H9 (cell line): ENCODE measurements at regions not wholly inside any gene's neighbourhood (a gene's known extent, or its start where the extent isn't known, plus 50 kb on each side); places are given as distances from the start of the nearest gene placed in this dataset.

Experiments used
- DNase-seq: peaks from one replicate; pipeline ENCODE4 v3.0.0-alpha.2; 2017
- H2AFZ ChIP-seq: one replicate; pipeline ENCODE4 v1.6.1; 2013; ENCODE audit warnings: mild to moderate bottlenecking, low read length, control low read depth, moderate library complexity
- H2AK5ac ChIP-seq: 2 replicates; pipeline ENCODE4 v1.6.1; 2013; ENCODE audit warnings: low read length, control low read depth, mixed read lengths; ENCODE audit not compliant: insufficient read length
- H2BK120ac ChIP-seq: one replicate; pipeline ENCODE4 v1.6.1; 2013; ENCODE audit warnings: low read depth, mild to moderate bottlenecking, low read length, control low read depth, inconsistent platforms; ENCODE audit not compliant: poor library complexity, severe bottlenecking
- H2BK12ac ChIP-seq: 2 replicates; pipeline ENCODE4 v1.6.1; 2013; ENCODE audit warnings: low read length, control low read depth, mixed read lengths, low read depth; ENCODE audit not compliant: insufficient read length
- H2BK15ac ChIP-seq: 2 replicates; pipeline ENCODE4 v1.6.1; 2013; ENCODE audit warnings: low read depth, low read length, control low read depth
- H2BK20ac ChIP-seq: one replicate; pipeline ENCODE4 v1.6.1; 2013; ENCODE audit warnings: low read depth, mild to moderate bottlenecking, low read length, control low read depth, inconsistent platforms; ENCODE audit not compliant: poor library complexity, severe bottlenecking
- H2BK5ac ChIP-seq: 2 replicates; pipeline ENCODE4 v1.6.1; 2013; ENCODE audit warnings: low read length, control low read depth, mixed read lengths; ENCODE audit not compliant: insufficient read length
- H3K14ac ChIP-seq: 2 replicates; pipeline ENCODE4 v1.6.1; 2013; ENCODE audit warnings: low read length, control low read depth; ENCODE audit not compliant: insufficient read depth
- H3K18ac ChIP-seq: 2 replicates; pipeline ENCODE4 v1.6.1; 2013; ENCODE audit warnings: low read depth, mild to moderate bottlenecking, mixed read lengths, low read length, control low read depth; ENCODE audit not compliant: insufficient read length
- H3K23ac ChIP-seq: 2 replicates; pipeline ENCODE4 v1.6.1; 2013; ENCODE audit warnings: low read length, control low read depth, mixed read lengths, low read depth; ENCODE audit not compliant: insufficient read length
- H3K23me2 ChIP-seq: 2 replicates; pipeline ENCODE4 v1.6.1; 2013; ENCODE audit warnings: low read depth, mild to moderate bottlenecking, mixed read lengths, low read length, control low read depth; ENCODE audit not compliant: insufficient read length, poor library complexity, severe bottlenecking
- H3K27ac ChIP-seq: 2 replicates; pipeline ENCODE4 v1.5.1; 2013; ENCODE audit warnings: low read length, control low read depth, mixed read lengths, low read depth; ENCODE audit not compliant: insufficient read length
- H3K27me3 ChIP-seq: 2 replicates; pipeline ENCODE4 v1.6.1; 2013; ENCODE audit warnings: low read length, control low read depth, inconsistent platforms; ENCODE audit not compliant: insufficient read depth
- H3K4ac ChIP-seq: 2 replicates; pipeline ENCODE4 v1.6.1; 2013; ENCODE audit warnings: low read depth, mild to moderate bottlenecking, control low read depth, inconsistent platforms, low read length, moderate library complexity
- H3K4me1 ChIP-seq: 2 replicates; pipeline ENCODE4 v1.6.1; 2013; ENCODE audit warnings: low read length, control low read depth, inconsistent platforms; ENCODE audit not compliant: insufficient read depth
- H3K4me2 ChIP-seq: 2 replicates; pipeline ENCODE4 v1.6.1; 2013; ENCODE audit warnings: low read length, control low read depth, mixed read lengths; ENCODE audit not compliant: insufficient read length, insufficient read depth
- H3K56ac ChIP-seq: 2 replicates; pipeline ENCODE4 v1.6.1; 2013; ENCODE audit warnings: low read depth, mild to moderate bottlenecking, mixed read lengths, low read length, control low read depth; ENCODE audit not compliant: insufficient read length
- H3K79me1 ChIP-seq: 2 replicates; pipeline ENCODE4 v1.6.1; 2013; ENCODE audit warnings: low read depth, mild to moderate bottlenecking, moderate library complexity, low read length, control low read depth, inconsistent platforms; ENCODE audit not compliant: insufficient read depth, poor library complexity, severe bottlenecking
- H3K79me2 ChIP-seq: 2 replicates; pipeline ENCODE4 v1.6.1; 2013; ENCODE audit warnings: low read length, control low read depth, inconsistent platforms; ENCODE audit not compliant: insufficient read depth
- H3K9ac ChIP-seq: 2 replicates; pipeline ENCODE4 v1.6.1; 2013; ENCODE audit warnings: low read length, control low read depth, mixed read lengths; ENCODE audit not compliant: insufficient read length; ENCODE audit errors: extremely low read depth
- H3K9me3 ChIP-seq: one replicate; pipeline ENCODE4 v1.6.1; 2013; ENCODE audit warnings: low read depth, low read length, inconsistent platforms; ENCODE audit not compliant: control insufficient read depth
- H3T11ph ChIP-seq: one replicate; pipeline ENCODE4 v1.6.1; 2013; ENCODE audit warnings: mild to moderate bottlenecking, low read length, control low read depth, inconsistent platforms
- H4K20me1 ChIP-seq: one replicate; pipeline ENCODE4 v1.6.1; 2013; ENCODE audit not compliant: control insufficient read depth, insufficient read length, insufficient read depth
- H4K5ac ChIP-seq: 2 replicates; pipeline ENCODE4 v1.6.1; 2013; ENCODE audit warnings: low read depth, mild to moderate bottlenecking, mixed read lengths, low read length, control low read depth; ENCODE audit not compliant: insufficient read length
- H4K8ac ChIP-seq: replicated peaks from 2 replicates; pipeline ENCODE4 v1.6.1; 2013; ENCODE audit warnings: low read length, control low read depth, mixed read lengths, low read depth; ENCODE audit not compliant: insufficient read length
- H4K91ac ChIP-seq: 2 replicates; pipeline ENCODE4 v1.6.1; 2013; ENCODE audit warnings: low read depth, mild to moderate bottlenecking, moderate library complexity, mixed read lengths, low read length, control low read depth; ENCODE audit not compliant: insufficient read length
- H3K27ac Mint-ChIP-seq, 3 experiments: 2 replicates in 2 of 3; 3 replicates in 1 of 3; pipeline ENCODE4 v1.8.0; 2020 to 2021; ENCODE audit warnings: mixed read lengths in 3 of 3, mild to moderate bottlenecking in 1 of 3, moderate library complexity in 1 of 3
- H3K27me3 Mint-ChIP-seq: 2 replicates; pipeline ENCODE4 v1.8.0; 2021; ENCODE audit warnings: low read depth, mild to moderate bottlenecking, moderate library complexity, mixed read lengths
- H3K36me3 Mint-ChIP-seq, 3 experiments: 2 replicates in 2 of 3; 3 replicates in 1 of 3; pipeline ENCODE4 v1.8.0; 2020 to 2021; ENCODE audit warnings: low read depth in 3 of 3, mixed read lengths in 3 of 3; ENCODE audit not compliant: insufficient read depth in 1 of 3
- H3K4me1 Mint-ChIP-seq, 2 experiments: 2 replicates each; pipeline ENCODE4 v1.8.0; 2020; ENCODE audit warnings: mixed read lengths in 2 of 2
- H3K4me3 Mint-ChIP-seq, 2 experiments: 2 replicates in 1 of 2; 3 replicates in 1 of 2; pipeline ENCODE4 v1.8.0; 2020 to 2021; ENCODE audit warnings: mild to moderate bottlenecking in 2 of 2, mixed read lengths in 2 of 2, moderate library complexity in 1 of 2
- H3K9me3 Mint-ChIP-seq, 2 experiments: 2 replicates in 1 of 2; 3 replicates in 1 of 2; pipeline ENCODE4 v1.8.0; 2020; ENCODE audit warnings: mild to moderate bottlenecking in 2 of 2, mixed read lengths in 2 of 2, moderate library complexity in 1 of 2
- WGBS: extraction: QIAGEN DNeasy Blood & Tissue Kit; methylation state at CpG from one replicate; pipeline ENCODE4 v1.1.7; 2013; ENCODE audit warnings: missing lambda C conversion rate, low lambda C conversion rate, mixed read lengths; ENCODE audit not compliant: insufficient read length; ENCODE audit errors: extremely low coverage; 5-methylcytosine and 5-hydroxymethylcytosine counted together
- TF ChIP-seq, protein P1 (sequence below): fragments of 200-600 bp; sonication (generic); conservative IDR thresholded peaks from 3 replicates; pipeline ENCODE4 v1.8.0; 2021; ENCODE audit warnings: antibody characterized with exemption, mild to moderate bottlenecking

DNA sequence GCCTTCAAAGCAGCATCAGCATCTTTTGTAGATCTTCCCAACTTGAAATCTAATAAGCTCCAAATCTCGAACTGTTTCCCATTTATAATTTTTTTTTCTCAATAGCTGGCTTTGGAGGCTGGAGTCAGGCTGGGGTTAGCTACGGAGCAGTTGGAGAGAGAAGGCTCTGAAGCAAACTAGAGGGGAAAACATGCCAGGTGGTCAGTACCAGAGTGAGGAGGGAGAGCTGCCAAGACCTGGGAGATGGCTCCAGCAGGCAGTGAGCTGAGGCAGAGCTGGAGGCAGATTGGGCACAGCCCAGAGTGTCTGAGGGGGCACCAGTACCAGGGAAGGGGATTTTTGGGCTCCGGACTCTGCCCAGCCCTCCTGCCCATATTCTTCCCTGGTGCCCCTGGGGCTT is 311.2 kb downstream of the RPLP1 start:
- H3K23me2 ChIP-seq: no peaks in the 10 kb centered on the region
- H2BK120ac ChIP-seq: no peak overlapping the region
- no peaks in the 10 kb centered on the region for H3K27me3 ChIP-seq
- no peak overlapping the region for H3K4me2 ChIP-seq
- Mint-ChIP-seq H3K27ac (no peak overlapping the region; a peak in 1 of 7 replicates), H3K4me3 (no peak overlapping the region), H3K36me3 (no peaks in the 10 kb centered on the region), H3K9me3 (peaks cover 0 to 5% of the 10 kb centered on the region in 2 experiments; a peak in 2 of 5 replicates), H3K4me1 (peaks cover 0 to 2% of the 10 kb centered on the region in 2 experiments; a peak in 1 of 4 replicates), H3K27me3 (peaks cover 16% of the 10 kb centered on the region)
- H2BK20ac ChIP-seq: no peak overlapping the region
- H2BK5ac ChIP-seq: no peak overlapping the region
- WGBS: no CpG with 5 or more reads among the region's 3 CpGs
- H4K91ac ChIP-seq: no peak overlapping the region
- H3K27ac ChIP-seq: no peak overlapping the region
- H3K4me1 ChIP-seq: no peaks in the 10 kb centered on the region
- H3K18ac ChIP-seq: no peak overlapping the region
- no peaks in the 10 kb centered on the region for H4K20me1 ChIP-seq
- H3K9me3 ChIP-seq: no peaks in the 10 kb centered on the region
- no peak overlapping the region for H4K5ac ChIP-seq
- H3K9ac ChIP-seq: no peak overlapping the region
- no peak for DNase-seq
- H3K79me1 ChIP-seq: no peaks in the 10 kb centered on the region
- H3T11ph ChIP-seq: no peak overlapping the region
- no peak overlapping the region for H4K8ac ChIP-seq
- H2AK5ac ChIP-seq: no peak overlapping the region
- no peak overlapping the region for H2BK12ac ChIP-seq
- no peak overlapping the region for H3K14ac ChIP-seq
- H3K23ac ChIP-seq: no peak overlapping the region
- H3K56ac ChIP-seq: no peak overlapping the region
- no peak overlapping the region for H3K4ac ChIP-seq
- TF ChIP-seq, protein P1, sequence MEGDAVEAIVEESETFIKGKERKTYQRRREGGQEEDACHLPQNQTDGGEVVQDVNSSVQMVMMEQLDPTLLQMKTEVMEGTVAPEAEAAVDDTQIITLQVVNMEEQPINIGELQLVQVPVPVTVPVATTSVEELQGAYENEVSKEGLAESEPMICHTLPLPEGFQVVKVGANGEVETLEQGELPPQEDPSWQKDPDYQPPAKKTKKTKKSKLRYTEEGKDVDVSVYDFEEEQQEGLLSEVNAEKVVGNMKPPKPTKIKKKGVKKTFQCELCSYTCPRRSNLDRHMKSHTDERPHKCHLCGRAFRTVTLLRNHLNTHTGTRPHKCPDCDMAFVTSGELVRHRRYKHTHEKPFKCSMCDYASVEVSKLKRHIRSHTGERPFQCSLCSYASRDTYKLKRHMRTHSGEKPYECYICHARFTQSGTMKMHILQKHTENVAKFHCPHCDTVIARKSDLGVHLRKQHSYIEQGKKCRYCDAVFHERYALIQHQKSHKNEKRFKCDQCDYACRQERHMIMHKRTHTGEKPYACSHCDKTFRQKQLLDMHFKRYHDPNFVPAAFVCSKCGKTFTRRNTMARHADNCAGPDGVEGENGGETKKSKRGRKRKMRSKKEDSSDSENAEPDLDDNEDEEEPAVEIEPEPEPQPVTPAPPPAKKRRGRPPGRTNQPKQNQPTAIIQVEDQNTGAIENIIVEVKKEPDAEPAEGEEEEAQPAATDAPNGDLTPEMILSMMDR: no peak
- no peaks in the 10 kb centered on the region for H3K79me2 ChIP-seq
- no peak overlapping the region for H2AFZ ChIP-seq
- no peak overlapping the region for H2BK15ac ChIP-seq
